Limb (tissue), 2 donors: ENCODE measurements at regions not wholly inside any gene's neighbourhood (a gene's known extent, or its start where the extent isn't known, plus 50 kb on each side); places are given as distances from the start of the nearest gene placed in this dataset.
"Not testable (repeated sequence)": the region's sequence is repeated elsewhere in the genome, so short reads cannot be mapped to it uniquely, and the experiment has no call there.

Experiments
- DNase-seq, 2 donors: peaks; one replicate each; pipeline ENCODE4 v3.0.0-alpha.2; 2016; ENCODE audit errors: extremely low spot score in 2 of 2

DNA sequence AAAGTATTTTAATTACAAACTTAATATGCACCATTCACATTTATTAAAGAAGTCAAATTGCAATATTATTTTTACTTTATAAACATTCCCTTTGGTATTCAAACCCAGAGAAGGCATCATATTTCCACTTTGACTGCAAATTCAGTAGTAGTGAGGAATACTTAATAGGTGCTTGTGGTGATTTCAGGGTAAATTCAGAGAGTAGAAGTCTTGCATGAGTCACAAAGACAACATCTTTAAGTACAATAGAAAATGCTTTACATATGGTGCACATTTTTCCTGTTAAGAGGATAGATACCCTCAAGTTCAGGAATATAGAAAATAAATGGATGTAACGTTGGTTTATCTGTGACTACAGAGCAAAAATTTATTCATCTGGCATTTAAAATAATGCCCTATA is 390.2 kb downstream of the TENT5A start:
- no peak for DNase-seq

DNA sequence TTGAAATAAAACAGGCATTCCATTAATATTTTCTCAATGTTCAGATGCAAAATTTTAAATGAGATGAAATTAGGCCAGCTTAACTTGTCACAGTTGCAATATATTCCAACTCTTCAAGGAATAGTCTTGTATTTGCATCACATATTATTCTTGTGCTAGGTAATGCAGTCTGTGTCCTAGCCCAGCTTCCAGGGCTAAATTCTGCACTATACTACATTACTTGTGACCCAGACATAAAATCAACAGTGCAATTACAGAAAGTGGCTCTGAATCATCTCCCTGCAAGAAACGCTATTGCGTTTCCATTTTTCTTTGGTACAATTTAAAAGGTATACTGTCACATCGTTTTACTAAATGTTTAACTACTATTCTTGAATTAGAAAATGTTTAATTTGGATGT is 399.2 kb downstream of the TENT5A start:
- DNase-seq: no peak

DNA sequence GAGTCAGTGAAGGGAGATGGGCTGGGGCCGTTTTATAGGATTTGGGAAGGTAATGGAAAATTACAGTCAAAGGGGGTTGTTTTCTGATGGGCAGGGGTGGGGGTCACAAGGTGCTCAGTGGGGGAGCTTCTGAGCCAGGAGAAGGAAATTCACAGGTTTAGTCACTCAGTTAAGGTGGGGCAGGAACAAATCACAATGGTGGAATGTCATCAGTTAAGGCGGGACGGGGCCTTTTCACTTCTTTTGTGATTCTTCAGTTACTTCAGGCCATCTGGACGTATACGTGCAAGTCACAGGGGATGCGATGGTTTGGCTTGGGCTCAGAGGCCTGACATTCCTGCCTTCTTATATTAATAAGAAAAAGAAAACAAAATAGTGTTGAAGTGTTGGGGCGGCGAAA is 408.5 kb downstream of the TENT5A start:
- DNase-seq: not testable (repeated sequence)

DNA sequence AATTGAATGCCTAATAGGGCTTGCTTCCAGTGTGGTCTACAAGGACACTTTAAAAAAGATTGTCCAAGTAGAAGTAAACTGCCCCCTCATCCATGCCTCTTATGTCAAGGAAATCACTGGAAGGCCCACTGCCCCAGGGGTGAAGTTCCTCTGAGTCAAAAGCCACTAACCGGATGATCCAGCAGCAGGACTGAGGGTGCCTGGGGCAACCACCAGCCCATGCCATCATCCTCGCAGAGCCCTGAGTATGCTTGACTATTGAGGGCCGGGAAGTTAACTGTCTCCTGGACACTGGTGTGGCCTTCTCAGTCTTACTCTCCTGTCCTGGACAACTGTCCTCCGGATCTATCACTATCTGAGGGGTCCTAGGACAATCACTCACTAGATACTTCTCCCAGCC is 411.5 kb downstream of the TENT5A start:
- DNase-seq: no peak

DNA sequence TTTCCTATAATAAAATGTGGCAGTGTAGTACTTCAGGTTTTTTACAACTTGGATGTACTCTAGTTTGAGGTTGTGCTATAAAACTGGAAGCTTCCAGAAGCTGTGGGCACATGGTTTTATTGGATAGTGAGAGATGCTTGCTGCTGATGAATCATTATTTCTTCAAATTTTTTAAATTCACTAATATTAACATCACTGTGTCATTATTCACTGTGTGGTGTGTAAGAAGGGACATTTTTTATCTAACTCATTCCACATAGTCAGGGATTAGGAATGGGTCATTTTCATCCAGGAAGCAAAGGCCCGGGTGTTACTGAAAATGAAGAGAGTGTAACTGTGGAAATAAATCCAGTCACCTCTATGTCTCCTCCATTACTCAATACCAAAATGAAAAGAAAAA is 421.0 kb downstream of the TENT5A start:
- DNase-seq: no peak

DNA sequence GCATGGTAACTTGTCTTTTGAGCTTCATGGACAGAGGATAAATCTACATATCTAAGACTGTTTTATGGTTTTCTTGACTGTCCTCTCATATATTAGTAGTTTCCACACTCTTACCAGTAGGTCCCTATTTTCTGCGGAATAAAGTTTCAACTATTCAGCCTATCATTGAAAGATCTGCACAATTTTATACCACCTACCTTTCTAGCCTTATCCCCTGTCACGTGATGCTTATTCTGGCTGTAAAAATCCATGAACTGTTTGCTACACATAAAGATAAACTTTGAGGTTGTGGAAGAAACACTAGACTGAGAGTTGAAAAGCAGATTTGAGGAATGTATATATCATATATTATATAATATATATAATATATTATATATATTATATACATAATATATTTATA is 423.8 kb downstream of the TENT5A start:
- DNase-seq: no peak

DNA sequence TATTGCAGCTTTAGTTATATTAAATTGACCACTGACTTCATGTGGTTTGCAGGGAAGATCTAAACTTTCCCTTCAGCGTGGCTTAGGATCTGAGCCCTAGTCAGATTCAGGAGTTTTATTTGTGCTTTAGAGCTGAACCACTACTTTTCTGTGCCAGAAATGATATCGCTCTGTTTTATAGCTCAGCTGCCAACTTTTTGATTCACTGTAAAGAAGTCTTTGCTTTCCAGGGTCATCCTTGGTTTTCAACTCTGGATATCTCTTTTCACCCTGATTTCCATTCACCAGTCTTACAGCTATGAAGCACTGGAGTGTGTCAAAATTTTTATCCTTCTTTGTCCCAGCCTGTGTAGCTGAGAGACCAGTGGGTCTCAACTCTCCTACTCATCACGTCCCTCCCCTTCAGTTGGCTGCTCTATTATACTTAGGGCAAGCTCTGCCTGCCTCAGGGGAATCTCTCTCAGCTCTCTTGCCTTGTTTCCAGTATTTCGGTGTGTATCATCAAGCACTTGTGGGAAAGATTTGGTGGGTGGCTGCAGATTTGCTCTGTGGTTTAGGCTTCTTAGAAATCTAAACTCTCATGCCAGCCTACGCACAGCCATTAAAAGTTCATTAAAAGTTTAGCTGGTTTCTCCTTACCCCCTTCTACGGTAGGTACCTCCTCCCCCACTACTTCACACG is 425.5 kb downstream of the TENT5A start:
- DNase-seq: no peak

DNA sequence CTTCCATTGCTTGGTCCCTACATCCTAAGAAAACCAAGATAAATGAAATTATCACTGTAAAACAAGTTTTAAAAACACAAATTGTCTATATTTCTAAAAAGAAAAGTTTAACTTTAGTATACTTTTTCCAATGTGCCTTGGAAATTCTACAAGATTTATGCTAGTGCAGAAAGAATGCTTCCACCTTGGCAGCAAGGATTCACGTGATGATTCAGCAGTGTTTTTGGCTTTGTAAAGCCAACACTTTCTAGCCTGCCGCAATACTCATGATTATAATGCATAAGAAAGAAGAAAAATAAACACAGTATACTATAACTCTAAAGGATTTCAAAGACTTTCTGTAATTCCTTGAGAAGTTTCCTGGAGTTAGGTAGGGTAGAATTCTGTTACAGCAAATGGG is 442.7 kb downstream of the TENT5A start:
- DNase-seq: no peak

DNA sequence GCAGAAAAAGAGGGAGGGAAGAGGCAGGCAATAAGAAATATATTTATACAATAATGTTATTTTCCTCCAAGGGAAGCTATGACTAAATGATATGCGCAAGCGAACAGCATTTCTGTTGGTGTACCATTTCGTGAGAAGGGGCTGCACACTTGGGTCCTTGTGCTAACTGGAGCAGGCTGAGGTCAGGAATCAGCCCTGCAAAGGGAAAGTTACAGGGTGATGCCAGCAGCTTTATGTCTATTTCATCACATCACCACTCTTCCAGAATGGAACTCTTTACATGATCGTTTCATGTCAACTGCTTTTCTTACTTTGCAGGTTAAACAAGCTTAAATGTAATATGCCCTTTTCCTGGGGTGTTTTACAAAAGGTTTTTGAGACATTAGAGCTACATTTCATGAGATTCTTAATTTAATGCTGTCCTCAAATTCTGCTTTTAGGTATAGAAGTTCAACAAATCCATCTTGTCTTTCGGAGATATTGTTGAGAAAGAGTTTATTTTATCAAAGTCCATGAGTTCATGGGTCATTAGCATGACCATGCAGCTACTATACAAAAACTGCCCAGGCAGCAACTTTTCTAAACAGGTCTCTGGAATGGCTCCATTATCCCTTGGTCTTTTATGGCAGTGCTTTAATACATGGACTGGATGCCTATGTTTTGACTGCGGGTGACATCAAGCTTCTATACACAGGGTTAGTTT is 443.8 kb downstream of the TENT5A start:
- DNase-seq: no peak

DNA sequence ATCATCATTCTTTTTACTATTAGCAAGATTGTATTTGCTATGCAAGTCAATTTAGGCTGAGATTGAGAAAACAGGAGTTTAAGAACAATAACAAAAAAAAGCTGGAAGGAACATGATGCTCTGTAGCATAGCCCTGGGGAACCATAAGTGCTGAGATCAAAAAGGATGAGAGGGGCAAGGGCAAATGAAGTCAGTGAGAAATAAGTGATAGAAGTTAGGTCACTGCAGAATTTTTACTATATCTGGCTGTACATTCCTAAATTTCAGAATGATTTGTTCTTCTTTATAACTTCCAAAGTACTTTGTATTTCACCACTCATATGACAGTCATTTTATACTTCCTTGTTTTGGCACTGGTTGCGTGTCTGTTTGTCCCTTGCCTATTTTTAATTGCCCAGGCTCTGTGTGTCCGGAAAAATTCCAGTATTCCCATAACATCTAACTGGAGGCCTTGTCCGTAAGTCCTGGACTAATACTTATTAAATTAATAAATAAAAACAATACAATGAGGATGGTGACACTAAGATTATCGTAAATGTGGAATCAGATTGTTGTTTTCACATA is 444.7 kb downstream of the TENT5A start:
- DNase-seq: no peak

DNA sequence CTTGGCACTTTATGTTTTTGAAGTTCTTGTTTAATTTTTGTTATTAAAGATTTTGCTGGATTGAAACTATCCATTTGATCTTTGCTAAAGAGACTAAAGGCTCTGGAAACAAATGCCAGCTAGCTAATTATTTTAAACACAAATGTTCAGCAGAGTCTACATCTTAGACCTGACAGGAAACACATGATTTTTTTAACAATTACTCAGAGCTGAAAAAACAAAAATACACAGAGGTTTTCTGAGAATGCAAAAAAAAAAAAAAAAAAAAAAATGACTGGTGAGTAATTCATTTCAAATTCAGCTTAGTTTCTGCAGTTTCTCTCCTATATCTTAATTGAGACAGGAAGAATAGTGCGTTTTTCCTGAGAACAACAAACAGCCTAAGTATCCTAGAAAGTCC is 448.0 kb downstream of the TENT5A start:
- DNase-seq: no peak

DNA sequence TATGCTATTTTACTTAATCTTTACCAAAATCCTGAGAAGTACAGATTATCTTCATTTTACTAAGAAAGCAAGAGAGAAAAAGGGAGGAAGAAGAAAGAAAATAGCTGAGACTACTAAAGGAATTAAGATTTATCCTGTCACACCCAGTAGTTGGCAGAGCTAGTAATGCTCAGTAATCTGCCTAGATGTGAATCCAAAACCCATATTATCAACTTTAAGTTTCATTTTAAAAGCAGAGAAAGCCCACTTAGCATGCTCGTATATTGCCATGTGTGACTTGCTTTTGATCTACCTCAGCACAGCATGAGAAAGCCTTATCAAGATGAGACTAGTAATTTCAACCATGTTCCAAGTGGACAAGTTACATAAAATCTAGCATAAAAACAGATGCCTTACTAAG is 451.5 kb downstream of the TENT5A start:
- no peak for DNase-seq

DNA sequence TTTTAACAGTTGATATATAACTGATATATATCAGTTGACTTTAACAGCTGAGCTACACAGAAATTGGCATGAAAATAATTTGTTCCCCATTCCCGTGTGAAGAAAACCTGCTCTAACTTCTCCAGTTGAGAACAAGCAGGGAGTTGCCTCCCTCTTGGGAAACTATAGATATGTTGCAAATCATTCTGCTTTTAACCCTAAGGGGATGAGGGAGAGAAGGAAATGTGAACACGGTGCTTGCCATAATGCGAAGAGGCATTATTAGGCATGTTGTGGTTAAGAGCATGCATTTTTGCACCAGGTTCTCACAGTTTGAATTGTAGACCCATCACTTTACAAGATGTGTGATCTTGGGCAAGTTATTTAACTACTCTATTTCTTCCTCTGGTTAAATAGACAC is 453.7 kb downstream of the TENT5A start:
- no peak for DNase-seq

DNA sequence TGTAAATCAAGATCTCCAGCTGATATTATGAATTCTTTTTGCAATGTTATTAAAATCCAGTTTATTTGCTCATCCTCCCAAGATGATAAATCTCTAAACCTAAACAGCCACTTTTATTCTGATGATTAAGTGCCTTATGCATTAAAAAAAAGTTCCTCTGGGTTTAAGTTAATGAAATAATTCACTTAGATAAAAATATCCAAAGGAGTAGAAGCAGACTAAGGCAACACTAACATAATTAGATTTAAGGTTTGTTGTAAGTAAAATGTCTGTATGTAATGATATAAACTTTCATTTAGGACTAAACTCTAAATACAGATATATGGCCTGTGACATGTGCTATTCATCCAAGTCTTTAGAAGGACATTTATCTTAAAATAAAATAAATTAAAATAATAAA is 457.2 kb downstream of the TENT5A start:
- no peak for DNase-seq

DNA sequence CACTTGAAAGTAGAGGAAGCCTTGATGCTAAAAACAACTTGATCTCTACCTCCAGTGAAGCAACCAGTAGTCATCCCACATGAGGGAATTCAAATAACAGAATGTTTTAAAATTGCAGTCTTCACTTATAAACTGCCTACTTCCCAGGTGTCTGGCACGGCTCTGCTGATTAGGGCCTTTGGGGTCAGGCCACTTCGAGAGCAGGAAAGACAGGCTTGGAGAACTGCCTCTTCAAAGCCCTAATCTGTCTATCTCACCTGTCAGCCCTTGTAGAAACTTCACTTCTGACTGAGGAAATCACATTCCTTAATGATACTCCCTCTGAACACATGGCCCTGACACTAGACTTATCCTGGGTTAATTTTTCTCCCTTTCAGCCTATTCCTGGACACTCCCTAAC is 458.6 kb downstream of the TENT5A start:
- DNase-seq: no peak

DNA sequence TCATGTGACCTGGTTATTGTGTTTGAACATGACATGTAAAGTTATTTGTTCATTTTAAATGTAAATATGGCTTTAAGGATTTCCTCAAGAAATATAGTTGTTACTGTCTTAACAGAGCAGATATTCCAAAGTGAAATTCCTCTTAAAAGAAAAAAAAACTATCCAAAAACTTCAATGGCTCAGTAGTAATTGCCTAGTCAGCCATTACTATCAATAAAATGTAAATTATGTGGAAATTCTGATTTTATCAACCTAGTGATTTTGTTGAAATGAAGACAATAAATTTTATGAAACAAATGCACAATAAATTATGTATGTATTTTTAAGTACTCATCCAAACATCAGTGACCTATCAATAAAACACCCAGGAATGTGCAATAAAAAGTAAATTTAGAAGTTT is 463.3 kb downstream of the TENT5A start:
- no peak for DNase-seq

DNA sequence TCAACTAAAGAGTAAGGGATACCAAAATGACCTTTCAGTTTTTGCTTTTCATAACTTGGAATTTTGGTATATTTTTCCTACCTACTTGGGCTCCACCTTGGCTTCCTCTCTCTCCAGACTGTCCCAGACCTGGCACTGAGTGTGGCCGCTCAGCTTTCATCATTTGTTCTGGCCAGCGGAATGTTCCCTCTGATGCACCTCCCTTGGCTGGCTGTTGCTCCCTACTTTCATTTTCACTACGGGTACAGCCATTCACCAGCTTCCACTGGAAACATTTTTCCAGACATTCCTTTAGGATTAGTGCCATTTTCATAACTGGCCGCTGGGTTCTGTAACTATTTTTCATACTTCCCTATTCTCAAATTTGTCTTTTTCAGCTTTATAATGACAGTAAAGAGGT is 487.4 kb downstream of the TENT5A start:
- DNase-seq: peak in 1 of 2 donors; percentile 19

DNA sequence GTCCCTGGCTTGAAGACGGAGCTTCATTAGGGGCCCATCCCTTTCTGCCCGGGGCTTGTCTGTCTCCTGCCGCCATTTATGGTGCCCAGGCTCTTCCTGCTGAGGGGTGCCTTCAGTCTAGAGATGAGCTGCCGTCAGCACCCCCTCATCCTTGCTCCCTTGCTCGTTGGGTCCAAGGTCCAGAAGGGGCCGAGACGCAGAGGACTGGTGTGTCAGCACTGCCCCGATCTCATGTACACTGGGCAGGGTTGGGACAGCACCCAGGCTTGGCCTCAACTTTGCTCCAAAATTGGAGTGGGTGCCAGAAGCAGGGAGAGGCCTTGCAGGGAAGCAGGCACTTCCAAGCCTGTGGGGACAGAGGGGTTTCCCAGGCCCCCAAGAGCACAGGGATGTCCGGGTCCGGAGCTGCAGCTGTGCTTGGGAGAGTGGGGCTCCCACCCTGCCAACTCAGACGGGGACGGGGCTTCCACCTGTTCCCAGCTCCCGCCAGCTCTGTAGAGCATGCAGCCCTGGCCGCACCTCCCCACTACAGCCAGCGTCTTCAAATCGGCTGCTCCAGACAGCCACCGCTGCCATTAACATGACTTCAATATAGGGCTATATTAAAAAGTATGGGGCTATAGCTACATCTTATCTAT is 488.8 kb downstream of the TENT5A start:
- DNase-seq: no peak

DNA sequence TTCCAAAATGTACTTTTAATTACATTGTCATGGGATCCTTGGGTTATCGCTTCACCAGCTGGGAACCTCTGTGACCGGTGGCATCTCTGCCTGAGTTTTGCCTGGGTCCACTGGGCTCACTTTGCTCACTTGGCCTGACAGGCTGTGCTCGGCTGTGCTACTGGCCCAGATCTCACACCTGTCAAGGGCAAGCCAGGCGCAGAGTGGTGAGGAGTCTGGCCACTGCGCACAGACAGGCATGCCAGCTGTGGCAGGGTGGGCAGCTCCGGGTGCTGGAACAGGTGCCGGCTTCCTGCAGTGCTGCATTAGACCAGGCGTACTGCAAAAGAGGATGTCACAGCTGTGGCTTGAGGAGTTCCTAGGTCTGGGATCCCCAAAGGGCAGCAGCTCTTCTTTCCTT is 489.8 kb downstream of the TENT5A start:
- DNase-seq: peak in 1 of 2 donors; percentile 26

DNA sequence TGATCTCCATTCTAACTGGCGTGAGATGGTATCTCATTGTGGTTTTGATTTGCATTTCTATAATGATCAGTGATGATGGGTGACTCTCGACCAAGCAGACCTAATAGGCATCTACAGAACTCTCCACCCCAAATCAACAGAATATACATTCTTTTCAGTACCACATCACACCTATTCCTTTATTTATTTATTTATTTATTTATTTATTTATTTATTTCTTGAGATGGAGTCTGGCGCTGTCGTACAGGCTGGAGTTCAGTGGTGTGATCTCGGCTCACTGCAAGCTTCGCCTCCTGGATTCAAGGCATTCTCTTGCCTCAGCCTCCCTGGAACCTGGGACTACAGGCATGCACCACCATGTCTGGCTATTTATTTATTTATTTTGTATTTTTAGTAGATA is 496.3 kb downstream of the TENT5A start:
- not testable (repeated sequence) for DNase-seq

DNA sequence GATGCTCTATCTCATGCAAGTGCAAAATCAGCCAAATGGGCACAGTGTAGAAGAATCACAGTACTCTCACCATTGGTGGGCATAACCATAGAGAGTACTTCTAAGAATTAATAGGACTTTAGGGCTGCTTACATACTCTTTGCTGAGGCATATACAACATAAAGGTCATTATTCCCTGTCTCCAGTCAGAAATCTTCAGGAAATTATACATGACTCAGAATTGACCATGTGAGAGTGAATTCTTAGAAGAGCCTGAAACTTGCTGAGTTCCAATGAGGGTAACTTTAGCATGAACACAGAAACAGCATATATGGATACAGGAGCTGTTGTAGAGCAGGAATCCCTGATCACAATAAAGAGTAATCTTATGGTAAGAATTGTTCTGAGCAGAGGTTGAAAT is 498.7 kb downstream of the TENT5A start:
- no peak for DNase-seq

DNA sequence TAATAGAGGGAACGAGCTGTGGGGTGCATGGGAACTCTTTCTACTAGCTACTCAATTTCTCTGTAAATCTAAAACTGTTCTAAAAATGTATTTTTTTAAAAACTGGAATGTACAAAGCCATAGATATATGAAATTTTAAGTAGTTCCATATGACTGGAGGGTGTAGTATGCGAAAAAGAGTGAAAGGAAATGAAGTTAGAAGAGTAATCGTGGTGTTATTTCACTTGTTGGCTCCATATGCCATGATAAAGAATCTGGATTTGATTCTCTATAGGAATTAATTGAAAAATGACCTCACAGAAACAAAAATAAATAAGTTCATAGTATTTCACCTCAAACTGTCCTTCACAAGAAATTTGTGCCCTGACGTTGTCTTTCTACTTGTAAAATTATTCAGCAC is 500.2 kb downstream of the TENT5A start:
- peak in 1 of 2 donors; percentile 42 for DNase-seq

DNA sequence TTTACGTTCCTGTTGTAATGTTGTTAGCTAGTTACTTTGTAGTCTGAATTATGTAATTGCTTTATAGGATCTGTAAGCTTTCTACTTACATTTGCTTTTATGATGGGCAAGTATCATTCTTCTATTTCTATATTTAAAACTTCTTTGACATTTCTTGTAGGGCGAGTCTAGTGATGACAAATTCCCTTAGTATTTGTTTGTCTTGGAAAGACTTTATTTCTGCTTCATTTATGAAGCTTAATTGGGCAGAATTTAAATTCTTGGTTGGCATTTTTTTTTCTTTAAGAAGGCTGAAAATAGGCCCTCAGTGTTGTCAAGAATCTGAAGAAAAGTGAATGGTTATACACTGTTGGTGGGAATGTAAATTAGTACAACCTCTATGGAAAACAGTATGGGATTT is 506.3 kb downstream of the TENT5A start:
- DNase-seq: no peak
